ENCODE measurements at regions not wholly inside any gene's neighbourhood (a gene's known extent, or its start where the extent isn't known, plus 50 kb on each side); places are given as distances from the start of the nearest gene placed in this dataset.

DNA sequence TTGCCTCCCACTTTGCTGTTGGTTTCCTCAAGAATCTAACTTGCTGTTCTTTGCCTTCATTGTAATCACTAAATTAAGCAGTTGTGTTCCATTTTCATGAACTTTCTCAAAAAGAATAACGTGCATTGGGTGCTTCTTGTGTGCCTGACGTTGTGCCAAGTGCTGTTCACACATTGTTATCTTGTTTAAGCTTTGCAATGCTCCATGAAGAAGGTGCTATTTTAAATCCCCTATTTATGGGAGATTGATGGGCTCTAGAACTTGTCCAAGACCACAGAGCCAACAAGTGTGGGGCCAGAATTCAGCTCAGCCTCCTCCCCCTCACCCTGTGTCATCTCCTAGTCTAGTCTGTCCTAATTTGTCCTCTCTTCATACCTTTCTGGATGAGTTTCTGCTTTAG, 199.8 kb downstream of the C1orf94 start:
- TF ChIP-seq ZBTB20 (tag by site-specific recombination; IDR thresholded peaks at IDR 0.05) (no peak), ZNF174 (tag by site-specific recombination; IDR thresholded peaks at IDR 0.05) (no peak), HOXA7 (CRISPR knock-in tag; IDR thresholded peaks at IDR 0.05; ENCODE audit: borderline replicate concordance) (no peak), ZNF792 (tag by site-specific recombination; IDR thresholded peaks at IDR 0.05) (no peak)
- TF ChIP-seq, protein P1, sequence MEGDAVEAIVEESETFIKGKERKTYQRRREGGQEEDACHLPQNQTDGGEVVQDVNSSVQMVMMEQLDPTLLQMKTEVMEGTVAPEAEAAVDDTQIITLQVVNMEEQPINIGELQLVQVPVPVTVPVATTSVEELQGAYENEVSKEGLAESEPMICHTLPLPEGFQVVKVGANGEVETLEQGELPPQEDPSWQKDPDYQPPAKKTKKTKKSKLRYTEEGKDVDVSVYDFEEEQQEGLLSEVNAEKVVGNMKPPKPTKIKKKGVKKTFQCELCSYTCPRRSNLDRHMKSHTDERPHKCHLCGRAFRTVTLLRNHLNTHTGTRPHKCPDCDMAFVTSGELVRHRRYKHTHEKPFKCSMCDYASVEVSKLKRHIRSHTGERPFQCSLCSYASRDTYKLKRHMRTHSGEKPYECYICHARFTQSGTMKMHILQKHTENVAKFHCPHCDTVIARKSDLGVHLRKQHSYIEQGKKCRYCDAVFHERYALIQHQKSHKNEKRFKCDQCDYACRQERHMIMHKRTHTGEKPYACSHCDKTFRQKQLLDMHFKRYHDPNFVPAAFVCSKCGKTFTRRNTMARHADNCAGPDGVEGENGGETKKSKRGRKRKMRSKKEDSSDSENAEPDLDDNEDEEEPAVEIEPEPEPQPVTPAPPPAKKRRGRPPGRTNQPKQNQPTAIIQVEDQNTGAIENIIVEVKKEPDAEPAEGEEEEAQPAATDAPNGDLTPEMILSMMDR (tag by site-specific recombination; IDR thresholded peaks at IDR 0.05): no peak
- TF ChIP-seq, protein P2, sequence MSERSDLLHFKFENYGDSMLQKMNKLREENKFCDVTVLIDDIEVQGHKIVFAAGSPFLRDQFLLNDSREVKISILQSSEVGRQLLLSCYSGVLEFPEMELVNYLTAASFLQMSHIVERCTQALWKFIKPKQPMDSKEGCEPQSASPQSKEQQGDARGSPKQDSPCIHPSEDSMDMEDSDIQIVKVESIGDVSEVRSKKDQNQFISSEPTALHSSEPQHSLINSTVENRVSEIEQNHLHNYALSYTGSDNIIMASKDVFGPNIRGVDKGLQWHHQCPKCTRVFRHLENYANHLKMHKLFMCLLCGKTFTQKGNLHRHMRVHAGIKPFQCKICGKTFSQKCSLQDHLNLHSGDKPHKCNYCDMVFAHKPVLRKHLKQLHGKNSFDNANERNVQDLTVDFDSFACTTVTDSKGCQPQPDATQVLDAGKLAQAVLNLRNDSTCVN (tag by site-specific recombination; optimal IDR thresholded peaks at IDR 0.05): no peak
- TF ChIP-seq, protein P3, sequence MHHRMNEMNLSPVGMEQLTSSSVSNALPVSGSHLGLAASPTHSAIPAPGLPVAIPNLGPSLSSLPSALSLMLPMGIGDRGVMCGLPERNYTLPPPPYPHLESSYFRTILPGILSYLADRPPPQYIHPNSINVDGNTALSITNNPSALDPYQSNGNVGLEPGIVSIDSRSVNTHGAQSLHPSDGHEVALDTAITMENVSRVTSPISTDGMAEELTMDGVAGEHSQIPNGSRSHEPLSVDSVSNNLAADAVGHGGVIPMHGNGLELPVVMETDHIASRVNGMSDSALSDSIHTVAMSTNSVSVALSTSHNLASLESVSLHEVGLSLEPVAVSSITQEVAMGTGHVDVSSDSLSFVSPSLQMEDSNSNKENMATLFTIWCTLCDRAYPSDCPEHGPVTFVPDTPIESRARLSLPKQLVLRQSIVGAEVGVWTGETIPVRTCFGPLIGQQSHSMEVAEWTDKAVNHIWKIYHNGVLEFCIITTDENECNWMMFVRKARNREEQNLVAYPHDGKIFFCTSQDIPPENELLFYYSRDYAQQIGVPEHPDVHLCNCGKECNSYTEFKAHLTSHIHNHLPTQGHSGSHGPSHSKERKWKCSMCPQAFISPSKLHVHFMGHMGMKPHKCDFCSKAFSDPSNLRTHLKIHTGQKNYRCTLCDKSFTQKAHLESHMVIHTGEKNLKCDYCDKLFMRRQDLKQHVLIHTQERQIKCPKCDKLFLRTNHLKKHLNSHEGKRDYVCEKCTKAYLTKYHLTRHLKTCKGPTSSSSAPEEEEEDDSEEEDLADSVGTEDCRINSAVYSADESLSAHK (tag by site-specific recombination; IDR thresholded peaks at IDR 0.05): no peak
- TF ChIP-seq, protein P4, sequence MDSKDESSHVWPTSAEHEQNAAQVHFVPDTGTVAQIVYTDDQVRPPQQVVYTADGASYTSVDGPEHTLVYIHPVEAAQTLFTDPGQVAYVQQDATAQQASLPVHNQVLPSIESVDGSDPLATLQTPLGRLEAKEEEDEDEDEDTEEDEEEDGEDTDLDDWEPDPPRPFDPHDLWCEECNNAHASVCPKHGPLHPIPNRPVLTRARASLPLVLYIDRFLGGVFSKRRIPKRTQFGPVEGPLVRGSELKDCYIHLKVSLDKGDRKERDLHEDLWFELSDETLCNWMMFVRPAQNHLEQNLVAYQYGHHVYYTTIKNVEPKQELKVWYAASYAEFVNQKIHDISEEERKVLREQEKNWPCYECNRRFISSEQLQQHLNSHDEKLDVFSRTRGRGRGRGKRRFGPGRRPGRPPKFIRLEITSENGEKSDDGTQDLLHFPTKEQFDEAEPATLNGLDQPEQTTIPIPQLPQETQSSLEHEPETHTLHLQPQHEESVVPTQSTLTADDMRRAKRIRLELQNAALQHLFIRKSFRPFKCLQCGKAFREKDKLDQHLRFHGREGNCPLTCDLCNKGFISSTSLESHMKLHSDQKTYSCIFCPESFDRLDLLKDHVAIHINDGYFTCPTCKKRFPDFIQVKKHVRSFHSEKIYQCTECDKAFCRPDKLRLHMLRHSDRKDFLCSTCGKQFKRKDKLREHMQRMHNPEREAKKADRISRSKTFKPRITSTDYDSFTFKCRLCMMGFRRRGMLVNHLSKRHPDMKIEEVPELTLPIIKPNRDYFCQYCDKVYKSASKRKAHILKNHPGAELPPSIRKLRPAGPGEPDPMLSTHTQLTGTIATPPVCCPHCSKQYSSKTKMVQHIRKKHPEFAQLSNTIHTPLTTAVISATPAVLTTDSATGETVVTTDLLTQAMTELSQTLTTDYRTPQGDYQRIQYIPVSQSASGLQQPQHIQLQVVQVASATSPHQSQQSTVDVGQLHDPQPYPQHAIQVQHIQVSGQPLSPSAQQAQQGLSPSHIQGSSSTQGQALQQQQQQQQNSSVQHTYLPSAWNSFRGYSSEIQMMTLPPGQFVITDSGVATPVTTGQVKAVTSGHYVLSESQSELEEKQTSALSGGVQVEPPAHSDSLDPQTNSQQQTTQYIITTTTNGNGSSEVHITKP (tag by site-specific recombination; IDR thresholded peaks at IDR 0.05): no peak
- TF ChIP-seq, protein P5, sequence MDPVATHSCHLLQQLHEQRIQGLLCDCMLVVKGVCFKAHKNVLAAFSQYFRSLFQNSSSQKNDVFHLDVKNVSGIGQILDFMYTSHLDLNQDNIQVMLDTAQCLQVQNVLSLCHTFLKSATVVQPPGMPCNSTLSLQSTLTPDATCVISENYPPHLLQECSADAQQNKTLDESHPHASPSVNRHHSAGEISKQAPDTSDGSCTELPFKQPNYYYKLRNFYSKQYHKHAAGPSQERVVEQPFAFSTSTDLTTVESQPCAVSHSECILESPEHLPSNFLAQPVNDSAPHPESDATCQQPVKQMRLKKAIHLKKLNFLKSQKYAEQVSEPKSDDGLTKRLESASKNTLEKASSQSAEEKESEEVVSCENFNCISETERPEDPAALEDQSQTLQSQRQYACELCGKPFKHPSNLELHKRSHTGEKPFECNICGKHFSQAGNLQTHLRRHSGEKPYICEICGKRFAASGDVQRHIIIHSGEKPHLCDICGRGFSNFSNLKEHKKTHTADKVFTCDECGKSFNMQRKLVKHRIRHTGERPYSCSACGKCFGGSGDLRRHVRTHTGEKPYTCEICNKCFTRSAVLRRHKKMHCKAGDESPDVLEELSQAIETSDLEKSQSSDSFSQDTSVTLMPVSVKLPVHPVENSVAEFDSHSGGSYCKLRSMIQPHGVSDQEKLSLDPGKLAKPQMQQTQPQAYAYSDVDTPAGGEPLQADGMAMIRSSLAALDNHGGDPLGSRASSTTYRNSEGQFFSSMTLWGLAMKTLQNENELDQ (tag by site-specific recombination; IDR thresholded peaks at IDR 0.05; ENCODE audit: low read depth): no peak
